ENCODE measurements at regions not wholly inside any gene's neighbourhood (a gene's known extent, or its start where the extent isn't known, plus 50 kb on each side); places are given as distances from the start of the nearest gene placed in this dataset.

- no peak for ATAC-seq
- no peak for TF ChIP-seq POLR2AphosphoS5 (IDR thresholded peaks at IDR 0.05; ENCODE audit: low read depth)
- TF ChIP-seq ZNF114 (CRISPR knock-in tag; IDR thresholded peaks at IDR 0.05): no peak
- TF ChIP-seq ZNF462 (CRISPR knock-in tag; IDR thresholded peaks at IDR 0.05): no peak
- TF ChIP-seq ETS1 (IDR thresholded peaks at IDR 0.05): no peak
- no peak for TF ChIP-seq EZH2 (IDR thresholded peaks at IDR 0.05; ENCODE audit: low read depth, unreplicated experiment)
- no peak for TF ChIP-seq REST (IDR thresholded peaks at IDR 0.05; ENCODE audit: unreplicated experiment)
- no peak for TF ChIP-seq STAT1 (IDR thresholded peaks at IDR 0.05; ENCODE audit: unreplicated experiment)
- no peak for TF ChIP-seq CTCF (conservative IDR thresholded peaks at IDR 0.05; ENCODE audit: low read depth in 2 of 2)
- TF ChIP-seq CREB1 (CRISPR knock-in tag; IDR thresholded peaks at IDR 0.05; ENCODE audit: low read depth): no peak
These were observed 288.4 kb upstream of the NCKAP5 start for GRCh38 chr2:133856678-133857077.

More at GRCh38 chr2:133856678-133857077, 288.4 kb upstream of the NCKAP5 start:
- Histone ChIP-seq H3F3A (replicated peaks; ENCODE audit: low read depth) (no peaks in the 10 kb centered on the region), H3K79me2 (replicated peaks; ENCODE audit: insufficient read depth) (no peaks in the 10 kb centered on the region), H3K27ac (ENCODE audit: low read depth) (no peak overlapping the region), H3K4me2 (no peak overlapping the region), H3K36me3 (ENCODE audit: insufficient read depth) (no peaks in the 10 kb centered on the region), H3K4me1 (ENCODE audit: insufficient read depth) (no peaks in the 10 kb centered on the region), H2AFZ (no peak overlapping the region), H3K27me3 (ENCODE audit: insufficient read depth) (no peaks in the 10 kb centered on the region), H4K20me1 (replicated peaks; ENCODE audit: insufficient read depth) (no peaks in the 10 kb centered on the region), H3K9me2 (ENCODE audit: insufficient read depth) (no peaks in the 10 kb centered on the region), H3K4me3 (no peak overlapping the region)
- peaks cover 15% of the 10 kb centered on the region for H3K36me3 Mint-ChIP-seq (ENCODE audit: low read depth)
- no peak for DNase-seq (ENCODE audit: low spot score)
- no peaks in the 10 kb centered on the region for H3K4me1 Mint-ChIP-seq
- H3K4me3 Mint-ChIP-seq: no peak overlapping the region
- H3K27ac Mint-ChIP-seq: no peak overlapping the region
- H3K27me3 Mint-ChIP-seq (ENCODE audit: insufficient read depth, low read depth, poor library complexity): peaks cover 5% of the 10 kb centered on the region
- peaks cover 29% of the 10 kb centered on the region for H3K9me3 Mint-ChIP-seq

All from GM23338 (cell line).